Activated T-helper 1 cell treated with Interleukin-2 at 50 U/mL for 16 hours (primary cell): ENCODE measurements at regions not wholly inside any gene's neighbourhood (a gene's known extent, or its start where the extent isn't known, plus 50 kb on each side); places are given as distances from the start of the nearest gene placed in this dataset.
"Not testable (repeated sequence)": the region's sequence is repeated elsewhere in the genome, so short reads cannot be mapped to it uniquely, and the experiment has no call there.

Source experiments
- DNase-seq: peaks from one replicate; pipeline ENCODE4 v3.0.0-alpha.2; 2020; ENCODE audit warnings: low read depth

DNA sequence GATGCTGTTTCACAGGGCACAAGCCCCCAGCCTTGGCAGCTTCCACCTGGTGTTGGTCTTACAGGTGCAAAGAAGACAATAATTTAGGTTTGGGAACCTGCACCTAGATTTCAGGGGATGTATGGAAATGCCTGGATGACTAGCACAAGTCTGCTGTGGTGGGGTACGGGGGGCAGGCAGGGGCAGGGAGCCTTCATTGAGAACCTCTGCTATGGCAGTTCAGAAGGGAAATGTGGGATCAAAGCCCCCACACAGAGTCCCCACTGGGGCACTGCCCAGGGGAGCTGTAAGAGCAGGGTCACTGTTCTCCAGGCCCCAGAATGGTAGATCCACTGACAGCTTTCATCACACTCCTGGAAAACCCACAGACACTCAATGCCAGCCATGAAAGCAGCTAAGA, 686.5 kb downstream of the FAM181B start:
- DNase-seq = no peak

DNA sequence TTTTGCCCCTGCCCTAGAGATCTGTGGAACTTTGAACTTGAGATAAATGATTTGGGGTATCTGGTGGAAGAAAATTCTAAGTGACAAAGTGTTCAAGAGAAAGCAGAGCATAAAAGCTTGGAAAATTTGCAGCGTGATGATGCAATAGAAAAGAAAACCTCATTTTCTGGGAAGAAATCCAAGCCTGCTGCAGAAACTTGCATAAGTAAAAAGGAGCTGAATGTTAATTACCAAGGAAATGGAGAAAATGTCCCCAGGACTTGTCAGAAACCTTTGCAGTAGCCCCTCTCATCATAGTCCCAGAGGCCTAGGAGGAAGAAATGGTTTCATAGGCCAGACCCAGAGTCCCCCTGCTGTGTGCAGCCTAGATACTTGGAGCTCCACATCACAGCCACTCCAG, 686.9 kb downstream of the FAM181B start:
- no peak for DNase-seq

DNA sequence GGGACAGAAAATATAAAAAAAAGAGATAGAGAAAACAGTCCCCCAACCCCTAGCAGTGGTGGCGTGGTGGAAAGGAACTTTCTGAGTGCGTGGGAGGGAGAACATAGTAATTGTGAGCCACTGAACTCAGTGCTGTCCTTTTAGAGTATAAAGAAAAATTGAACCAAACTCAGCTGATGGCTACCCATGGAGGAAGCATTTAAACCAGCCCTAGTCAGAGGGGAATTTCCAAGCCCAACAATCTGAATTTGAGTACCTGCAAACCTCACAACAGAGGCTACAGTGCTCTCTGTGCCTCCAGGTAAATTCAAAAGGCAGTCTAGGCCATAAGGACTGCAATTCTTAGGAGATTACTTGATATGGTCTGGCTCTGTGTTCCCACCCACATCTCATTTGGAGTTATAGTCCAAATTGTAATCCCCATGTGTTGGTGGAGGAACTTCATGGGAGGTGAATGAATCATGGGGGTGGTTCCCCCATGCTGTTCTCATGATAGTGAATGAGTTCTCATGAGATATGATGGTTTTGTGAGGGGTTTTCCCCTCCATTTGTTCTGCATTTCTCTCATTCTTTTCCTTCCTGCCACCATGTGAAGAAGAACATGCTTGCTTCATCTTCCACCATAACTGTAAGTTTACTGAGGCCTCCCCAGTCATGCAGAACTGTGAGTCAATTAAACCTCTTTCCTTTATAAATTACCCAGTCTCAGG, 687.8 kb downstream of the FAM181B start:
- no peak for DNase-seq

DNA sequence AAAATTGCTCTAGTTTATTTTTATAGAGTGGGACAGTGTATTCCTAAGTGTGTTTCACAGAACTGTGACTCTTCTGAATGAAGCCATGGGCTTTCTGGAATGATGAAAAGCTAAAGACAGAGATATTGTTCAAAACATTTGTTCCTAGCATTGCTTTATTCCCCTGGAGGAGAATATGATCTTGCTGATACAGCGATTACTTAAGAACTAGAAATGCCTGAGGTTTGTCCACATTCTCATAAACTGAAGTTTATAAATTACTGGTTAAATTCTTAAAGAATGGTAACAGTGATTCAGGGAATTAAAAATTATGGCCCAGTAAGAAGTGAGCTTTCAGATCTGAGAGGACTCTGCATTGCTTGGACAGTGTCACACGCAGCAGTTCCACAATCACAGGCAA, 690.3 kb downstream of the FAM181B start:
- no peak for DNase-seq

DNA sequence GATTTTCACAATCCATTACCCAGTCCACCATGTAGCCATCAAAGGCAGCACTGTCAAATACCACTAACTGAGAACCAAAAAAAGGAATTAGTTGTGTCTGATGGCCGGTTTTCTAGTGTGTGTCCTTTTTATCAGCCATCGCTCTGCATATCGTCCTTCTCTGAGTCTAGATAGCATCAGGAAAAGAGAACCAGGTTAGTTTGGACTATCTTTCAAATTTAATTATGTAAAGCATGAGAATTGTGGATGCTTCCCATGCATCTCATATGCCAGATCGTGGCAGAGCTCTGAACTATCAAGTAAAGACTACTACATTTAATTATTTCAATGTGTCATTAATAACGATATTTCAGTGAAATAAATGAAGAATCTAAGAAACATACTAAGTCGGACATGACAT, 691.9 kb downstream of the FAM181B start:
- no peak for DNase-seq

DNA sequence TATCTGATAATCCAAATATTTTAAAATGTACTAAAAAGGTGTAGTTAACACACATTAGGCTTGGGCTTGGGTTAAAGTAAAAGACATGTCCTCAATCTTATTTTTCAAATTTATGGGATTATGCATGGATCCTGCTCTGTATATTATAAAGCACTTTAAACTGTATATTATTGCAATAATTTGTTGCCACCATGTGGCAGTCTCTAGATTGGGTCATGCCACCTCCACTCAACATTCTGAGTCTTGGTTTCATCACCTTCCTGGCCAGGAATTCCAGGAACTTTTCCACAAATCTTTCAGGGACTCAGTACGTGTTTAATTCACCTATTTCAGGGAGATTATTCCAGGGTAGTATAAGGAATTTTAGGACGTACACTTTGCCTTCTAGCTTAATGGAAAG, 695.5 kb downstream of the FAM181B start:
- DNase-seq = no peak

DNA sequence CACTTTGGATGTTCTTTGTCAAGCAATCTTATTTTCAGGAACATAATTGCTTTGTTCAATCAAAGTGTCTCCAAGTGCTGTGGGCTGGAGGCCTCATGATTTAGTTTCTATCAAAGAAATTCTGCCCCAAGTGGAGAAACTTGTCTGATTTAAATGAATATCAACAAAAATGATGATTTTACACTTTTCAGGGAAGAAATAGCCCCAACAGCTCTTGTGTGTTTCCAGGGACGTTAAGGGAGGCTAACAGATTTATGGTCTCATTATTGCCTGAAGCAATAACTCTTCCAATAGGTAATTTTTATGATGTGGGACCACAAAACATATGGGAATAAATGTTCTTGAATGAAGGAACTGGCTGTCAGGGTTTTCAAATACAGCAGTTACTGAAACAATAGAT, 699.1 kb downstream of the FAM181B start:
- no peak for DNase-seq

DNA sequence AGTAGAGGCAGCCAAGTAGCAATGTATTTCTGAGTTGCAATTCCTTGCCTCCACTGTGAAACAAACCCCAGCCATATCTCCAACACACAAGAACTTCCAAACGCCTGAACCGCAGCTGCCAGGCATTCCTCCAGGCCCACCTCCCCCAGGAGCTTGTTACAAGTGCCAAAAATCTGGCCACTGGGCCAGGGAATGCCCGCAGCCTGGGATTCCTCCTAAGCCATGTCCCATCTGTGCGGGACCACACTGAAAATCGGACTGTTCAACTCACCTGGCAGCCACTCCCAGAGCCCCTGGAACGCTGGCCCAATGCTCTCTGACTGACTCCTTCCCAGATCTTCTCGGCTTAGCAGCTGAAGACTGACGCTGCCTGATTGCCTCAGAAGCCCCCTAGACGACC, 706.3 kb downstream of the FAM181B start:
- not testable (repeated sequence) for DNase-seq

DNA sequence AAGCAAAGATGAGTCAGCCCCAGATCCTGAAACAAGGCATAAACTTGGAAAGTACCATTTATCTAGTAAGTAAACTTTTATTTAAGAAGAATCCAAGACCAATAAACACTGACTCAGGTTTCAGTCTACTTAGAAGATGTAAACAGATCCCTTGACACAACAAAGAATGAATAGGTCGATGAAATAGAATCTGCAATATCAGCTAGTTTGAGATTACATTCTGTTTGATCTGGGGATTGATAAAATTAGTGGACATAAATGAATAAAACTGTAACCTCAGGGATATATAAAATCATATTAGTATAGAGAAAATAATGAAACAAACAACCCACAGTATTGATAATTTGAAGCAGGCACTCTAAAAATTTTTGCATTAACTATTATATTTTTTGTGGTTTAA, 708.9 kb downstream of the FAM181B start:
- no peak for DNase-seq

DNA sequence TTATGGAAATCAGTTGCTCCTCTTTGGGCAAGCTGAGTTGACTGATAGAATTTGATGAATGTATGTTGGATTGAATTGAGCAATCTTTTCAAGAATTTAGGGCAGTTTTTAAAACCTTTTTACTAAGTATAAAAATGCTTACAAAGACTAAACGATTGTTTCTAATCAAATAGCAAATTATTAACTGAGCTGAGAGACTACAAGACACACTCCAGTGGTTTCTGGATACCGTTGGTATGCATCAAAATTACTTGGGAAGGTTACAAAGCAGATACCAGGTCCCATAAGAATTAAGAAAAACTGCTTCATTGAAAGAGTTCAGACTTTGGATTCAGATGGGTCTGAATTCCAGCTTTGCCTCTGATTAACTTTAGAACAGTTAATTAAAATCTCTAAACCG, 721.4 kb downstream of the FAM181B start:
- DNase-seq = no peak

DNA sequence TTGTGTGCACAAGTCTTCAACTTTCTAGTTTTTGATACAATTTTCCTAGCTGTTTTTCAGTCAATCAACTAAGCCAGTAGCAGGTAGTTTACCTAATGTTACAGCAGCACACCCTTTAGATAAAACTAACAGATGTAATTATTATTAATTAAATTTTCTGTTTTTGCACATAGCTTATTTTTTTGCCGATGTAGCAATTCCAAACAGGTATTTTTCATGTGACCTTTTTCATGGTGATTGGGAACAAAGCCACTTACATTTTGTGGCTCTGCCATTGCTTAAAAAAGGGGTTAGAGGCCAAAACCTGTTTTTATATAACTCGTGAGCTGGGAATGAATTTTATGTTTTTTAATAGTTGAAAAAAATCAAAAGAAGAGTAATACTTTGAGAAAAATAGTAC, 724.5 kb downstream of the FAM181B start:
- DNase-seq = no peak

DNA sequence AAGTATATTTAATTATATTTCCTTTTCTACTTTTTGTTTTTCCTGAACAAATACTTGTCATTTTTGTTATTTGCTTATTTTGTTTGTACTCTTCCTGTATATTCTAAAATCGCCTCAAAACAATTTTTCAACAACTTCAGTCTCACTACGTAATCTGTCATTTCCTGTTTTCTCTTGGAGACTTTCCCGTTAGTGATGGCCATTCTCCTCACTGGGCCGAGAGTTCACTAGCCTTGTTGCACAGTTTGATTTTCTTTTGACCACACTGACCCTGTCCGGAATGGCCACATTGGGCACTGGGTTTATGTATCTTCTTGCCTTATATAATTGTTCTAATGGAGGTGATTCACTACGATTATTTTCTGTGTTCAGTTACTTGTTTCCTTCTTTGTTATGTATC, 726.1 kb downstream of the FAM181B start:
- DNase-seq = no peak

DNA sequence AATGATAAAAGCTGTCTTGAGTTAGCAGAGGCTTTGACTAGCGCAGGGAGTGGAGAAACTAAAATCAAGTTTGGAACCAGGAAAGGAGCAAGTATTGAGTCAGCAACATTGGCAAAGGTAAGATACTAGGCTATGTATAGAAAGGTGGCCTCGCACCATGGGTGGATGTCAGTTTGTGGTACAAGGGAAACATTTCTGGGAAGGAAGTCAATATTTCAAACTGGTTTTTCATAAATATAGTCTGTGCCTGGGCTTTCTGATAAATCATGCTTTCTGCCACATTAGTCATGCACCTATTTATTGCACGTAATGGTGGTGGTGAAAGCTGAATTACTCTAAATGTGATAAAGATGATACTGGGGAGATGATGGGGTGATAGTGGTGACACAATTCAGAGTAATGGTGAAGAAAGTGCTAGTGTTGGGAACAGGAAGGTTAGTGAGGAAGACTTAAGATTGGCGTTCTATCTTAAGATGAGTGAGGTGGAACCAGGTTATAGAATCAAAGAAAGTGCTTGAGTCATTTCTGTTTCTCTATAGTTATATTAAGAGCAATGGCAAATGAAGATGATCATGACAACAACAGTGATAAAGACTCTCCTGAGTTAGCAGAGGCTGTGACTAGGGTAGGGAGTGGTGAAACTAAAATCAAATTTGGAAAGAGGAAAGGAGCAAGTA, 729.0 kb downstream of the FAM181B start:
- DNase-seq = no peak

DNA sequence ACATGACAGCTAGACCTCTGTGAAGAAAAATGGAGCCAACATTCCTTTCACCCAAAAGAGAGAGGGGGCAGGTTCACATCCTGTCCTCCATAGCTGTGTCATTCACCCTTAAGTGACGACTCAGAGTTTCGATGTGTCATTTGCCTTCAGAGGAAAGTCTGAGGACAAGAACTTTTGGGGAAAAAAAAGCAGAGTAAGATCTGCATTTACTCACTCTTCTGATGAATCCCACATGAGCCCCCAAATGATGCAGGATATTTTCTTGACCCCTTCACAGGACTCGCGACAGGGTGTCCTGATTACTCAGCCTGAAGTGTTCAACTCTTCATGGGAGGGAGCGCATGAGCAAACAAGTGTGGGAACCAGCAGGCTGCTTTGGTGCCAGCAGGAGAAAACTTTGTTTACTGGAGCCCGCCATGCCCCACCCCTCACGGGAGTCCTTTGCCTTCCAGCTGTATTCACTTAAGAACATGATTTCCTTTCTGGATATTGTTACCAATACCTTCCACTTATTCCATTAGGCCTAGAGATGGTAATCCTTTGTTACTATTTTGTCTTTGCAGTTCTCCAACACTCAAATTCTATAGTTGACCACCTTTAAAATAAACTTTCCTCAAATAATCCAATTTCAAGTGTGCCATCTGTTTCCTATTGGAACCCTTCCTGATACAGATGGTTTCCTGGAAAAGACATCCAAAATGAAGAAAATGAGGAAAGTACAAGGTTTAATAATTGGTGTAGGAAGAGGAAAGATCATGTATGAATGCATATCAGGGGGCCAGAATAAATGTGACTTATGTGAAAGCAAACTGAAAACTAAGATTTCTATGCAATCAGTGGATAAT, 729.8 kb downstream of the FAM181B start:
- no peak for DNase-seq

DNA sequence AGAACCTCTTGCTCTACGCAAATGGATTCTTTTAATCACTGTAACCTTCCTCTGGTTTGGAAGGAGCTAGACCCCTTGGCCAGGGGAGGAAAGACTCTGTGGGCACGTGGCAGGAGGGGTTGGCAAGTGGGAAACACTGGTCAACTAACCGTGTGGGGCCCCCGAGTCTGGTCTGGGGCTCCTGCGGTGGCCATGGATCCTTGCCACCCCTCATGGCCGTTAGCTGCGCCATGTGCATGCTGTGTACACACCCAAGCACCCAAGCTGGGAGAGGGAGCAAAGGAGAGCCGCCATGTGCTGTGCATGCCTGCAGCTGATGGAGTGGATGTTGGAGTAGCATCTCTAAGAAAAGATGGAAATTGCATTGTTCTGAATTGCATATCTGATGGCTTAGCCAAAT, 730.6 kb downstream of the FAM181B start:
- DNase-seq = no peak

DNA sequence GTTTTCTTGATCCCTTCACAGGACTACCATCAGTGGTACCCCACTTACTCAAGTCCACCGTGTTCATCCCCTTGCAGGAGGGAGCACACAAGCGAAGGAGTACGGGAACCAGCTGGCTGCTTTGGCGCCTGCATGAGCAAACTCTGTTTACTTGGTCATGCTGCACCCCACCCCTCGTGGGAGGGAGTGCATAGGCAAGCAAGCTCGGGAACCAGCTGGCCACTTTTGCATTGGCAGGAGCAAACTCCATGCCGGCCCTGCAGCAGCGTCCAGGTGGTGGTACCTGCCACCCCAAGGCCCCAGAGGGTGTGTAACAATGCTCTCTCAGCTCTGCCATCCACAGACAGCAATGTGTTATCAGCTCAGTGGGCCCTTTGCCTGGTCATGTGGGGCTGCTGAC, 737.8 kb downstream of the FAM181B start:
- no peak for DNase-seq

DNA sequence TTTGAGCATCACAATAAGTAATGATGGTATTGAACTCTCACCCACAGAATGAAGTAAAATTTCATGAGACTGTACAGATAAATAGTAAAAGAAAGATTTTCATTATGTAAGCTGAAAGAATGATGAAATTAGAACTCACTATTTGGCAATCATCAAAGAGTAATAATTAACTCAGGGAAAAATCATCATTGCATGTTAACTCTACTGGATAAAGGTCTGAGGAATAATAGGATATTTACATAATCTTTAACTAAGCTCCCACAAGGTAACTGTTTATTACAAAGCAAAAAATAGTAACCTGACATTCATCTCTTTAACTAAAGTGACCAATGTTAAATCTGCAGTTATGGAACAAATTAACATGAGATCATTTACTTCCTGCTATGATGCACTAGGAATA, 739.9 kb downstream of the FAM181B start:
- no peak for DNase-seq

DNA sequence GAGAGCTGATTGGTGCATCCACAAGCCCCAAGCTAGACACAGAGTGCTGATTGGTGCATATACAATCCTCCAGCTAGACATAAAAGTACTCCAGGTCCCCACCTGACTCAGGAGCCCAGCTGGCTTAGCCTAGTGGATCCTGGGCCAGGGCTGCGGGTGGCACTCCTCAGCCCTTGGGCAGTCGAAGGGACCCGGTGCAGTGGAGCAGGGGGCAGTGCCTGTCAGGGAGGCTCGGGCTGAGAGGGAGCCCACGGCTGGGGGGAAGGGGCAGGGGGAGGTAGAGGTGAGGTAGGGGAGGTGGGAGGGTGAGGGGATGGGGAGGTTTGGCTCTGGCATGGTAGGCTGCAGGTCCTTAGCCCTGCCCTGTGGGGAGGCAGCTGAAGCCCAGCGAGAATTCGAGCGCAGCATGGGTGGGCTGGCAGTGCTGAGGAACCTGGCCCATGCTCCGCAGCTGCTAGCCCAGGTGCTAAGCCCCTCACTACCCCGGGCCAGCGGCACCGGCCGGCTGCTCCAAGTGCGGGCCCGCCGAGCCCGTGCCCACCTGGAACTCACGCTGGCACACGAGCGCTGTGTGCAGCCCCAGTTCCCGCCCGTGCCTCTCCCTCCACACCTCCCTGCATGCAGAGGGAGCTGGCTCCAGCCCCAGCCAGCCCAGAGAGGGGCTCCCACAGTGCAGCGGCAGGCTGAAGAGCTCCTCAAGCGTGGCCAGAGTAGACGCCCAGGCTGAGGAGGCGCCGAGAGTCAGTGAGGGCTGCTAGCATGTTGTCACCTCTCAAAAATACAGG, 742.8 kb downstream of the FAM181B start:
- DNase-seq = no peak

DNA sequence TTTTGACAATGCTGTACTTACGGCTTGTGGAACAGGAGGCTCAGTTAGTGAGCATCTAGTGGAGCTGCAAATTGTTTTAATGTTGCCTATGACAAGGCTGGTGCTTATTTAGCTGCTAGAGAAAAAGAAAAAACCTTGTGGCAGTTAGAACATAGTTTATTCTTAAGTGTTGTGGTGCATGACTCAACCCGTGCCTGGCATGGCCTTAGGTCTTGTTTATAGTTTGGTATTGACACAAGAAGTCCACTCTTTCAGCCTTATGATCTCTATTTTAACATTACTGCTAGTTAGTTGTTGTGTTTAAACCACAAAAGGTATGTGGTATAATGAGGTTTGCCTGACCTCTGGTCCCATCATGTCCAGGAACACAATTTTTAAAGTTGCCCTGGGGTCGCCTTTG, 744.6 kb downstream of the FAM181B start:
- DNase-seq = no peak

DNA sequence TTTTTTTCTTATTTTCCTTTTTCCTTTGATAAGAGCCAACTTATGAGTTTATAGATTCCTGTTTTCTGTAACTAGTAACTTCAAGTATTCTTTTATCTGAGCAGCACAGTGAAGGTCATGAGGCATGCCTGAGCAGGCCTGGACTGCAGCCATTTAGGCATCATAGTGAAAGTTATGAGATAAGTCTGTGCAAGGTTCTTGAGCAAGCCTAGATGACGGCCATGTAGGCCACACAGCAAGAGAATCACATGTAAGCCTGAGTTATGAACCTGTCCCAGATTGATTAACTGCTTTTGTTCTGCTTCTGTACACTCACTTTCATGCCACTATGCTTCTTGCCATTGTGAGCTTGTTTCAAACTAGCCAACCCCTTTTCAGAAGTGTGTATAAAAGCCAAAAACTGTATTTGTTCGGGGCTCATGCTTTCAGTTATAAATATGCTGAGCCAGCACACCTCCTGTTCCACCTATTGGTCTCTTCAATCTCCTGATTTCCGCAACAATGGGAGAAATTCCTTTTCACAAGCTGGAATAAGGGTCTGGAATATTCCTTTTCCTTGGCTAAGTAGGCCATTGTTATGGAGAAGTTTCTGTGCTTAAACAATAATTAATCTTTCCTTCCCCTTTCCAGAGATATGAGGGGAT, 745.7 kb downstream of the FAM181B start:
- DNase-seq = no peak

DNA sequence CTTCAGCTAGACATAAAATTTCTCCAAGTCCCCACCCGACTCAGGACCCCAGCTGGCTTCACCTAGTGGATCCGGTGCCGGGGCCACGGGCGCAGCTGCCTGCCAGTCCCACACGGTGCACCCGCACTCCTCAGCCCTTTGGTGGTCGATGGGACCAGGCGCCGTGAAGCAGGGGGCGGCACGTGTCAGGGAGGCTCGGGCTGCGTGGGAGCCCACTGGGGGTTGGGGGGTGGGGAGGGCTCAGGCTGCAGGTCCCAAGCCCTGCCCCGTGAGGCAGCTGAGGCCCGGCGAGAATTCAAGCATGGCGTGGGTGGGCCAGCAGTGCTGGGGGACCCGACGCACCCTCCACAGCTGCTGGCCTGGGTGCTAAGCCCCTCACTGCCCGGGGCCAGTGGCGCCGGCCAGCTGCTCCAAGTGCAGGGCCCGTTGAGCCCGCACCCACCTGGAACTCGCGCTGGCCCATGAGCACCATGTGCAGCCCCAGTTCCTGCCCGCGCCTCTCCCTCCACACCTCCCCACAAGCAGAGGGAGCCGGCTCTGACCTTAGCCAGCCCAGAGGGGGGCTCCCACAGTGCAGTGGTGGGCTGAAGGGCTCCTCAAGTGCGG, 747.0 kb downstream of the FAM181B start:
- no peak for DNase-seq
